A549 (cell line): ENCODE measurements at regions not wholly inside any gene's neighbourhood (a gene's known extent, or its start where the extent isn't known, plus 50 kb on each side); places are given as distances from the start of the nearest gene placed in this dataset.

ENCODE experiments used
- ATAC-seq, 2 experiments: fragments of 200-7000 bp in 1 of 2; fragments of >200 bp in 1 of 2; cut with Nextera tagmentation in 1 of 2; cut with Tn5 transposase in 1 of 2; 3 replicates each; pipeline versions ENCODE4 v1.8.0 to v1.9.1; 2018 to 2020; ENCODE audit warnings: mild to moderate bottlenecking in 1 of 2, moderate library complexity in 1 of 2
- CTCF ChIA-PET: fragments of 300-600 bp; sonication (Branson Sonifier 250); formaldehyde crosslinking; extraction: SDS; loops from one replicate; lab custom pipeline; 2021; ENCODE audit warnings: antibody characterized with exemption, inconsistent platforms; lab: Yijun Ruan, JAX
- POLR2A ChIA-PET: fragments of 350-600 bp; formaldehyde crosslinking; extraction: SDS; loops from one replicate; lab custom pipeline; 2021; ENCODE audit warnings: antibody characterized with exemption, inconsistent platforms; lab: Yijun Ruan, JAX
- DNase-seq, 2 experiments: peaks; one replicate each; pipeline versions ENCODE4 v3.0.0 to v3.0.0-alpha.2; 2011 to 2016; ENCODE audit warnings: low read depth in 1 of 2, low spot score in 1 of 2
- FAIRE-seq: peaks from 2 replicates; lab custom pipeline; 2011; peaks lifted over from hg19 to GRCh38; lab: Jason Lieb, UNC
- H3K27ac ChIP-seq, 2 experiments: fragments of >200 bp; sonication (Bioruptor Twin); formaldehyde crosslinking; 3 replicates each; pipeline ENCODE4 v1.5.1; 2016 to 2017
- H3K4me1 ChIP-seq: fragments of >200 bp; sonication (Bioruptor Twin); formaldehyde crosslinking; 3 replicates; pipeline ENCODE4 v1.6.1; 2016
- H3K4me2 ChIP-seq: fragments of >200 bp; sonication (Bioruptor Twin); formaldehyde crosslinking; 3 replicates; pipeline ENCODE4 v1.6.1; 2016
- H3K4me3 ChIP-seq: fragments of >200 bp; sonication (Bioruptor Twin); formaldehyde crosslinking; 3 replicates; pipeline ENCODE4 v1.5.1; 2016
- H3K9me3 ChIP-seq: fragments of >200 bp; sonication (Bioruptor Twin); formaldehyde crosslinking; 3 replicates; pipeline ENCODE4 v1.6.1; 2016
- CBX8 ChIP-seq: fragments of 200-600 bp; sonication (generic); IDR thresholded peaks from 2 replicates; pipeline ENCODE4 v1.6.1; 2016
- CEBPB ChIP-seq, 2 experiments: fragments of >200 bp in 1 of 2; sonication (Bioruptor Twin) in 1 of 2; formaldehyde crosslinking in 1 of 2; IDR thresholded peaks; 2 replicates each; pipeline ENCODE4 v1.6.1; 2012 to 2016
- ELK1 ChIP-seq: fragments of 150-350 bp; IDR thresholded peaks from 2 replicates; pipeline ENCODE4 v1.6.1; 2014; ENCODE audit warnings: low read depth, mild to moderate bottlenecking, low read length
- FOSL2 ChIP-seq, 2 experiments: fragments of 450-650 bp in 1 of 2; fragments of >200 bp in 1 of 2; sonication (Bioruptor Twin) in 1 of 2; formaldehyde crosslinking; IDR thresholded peaks; 2 replicates each; pipeline versions ENCODE4 v1.5.0 to v1.6.1; 2016 to 2020; ENCODE audit warnings: mild to moderate bottlenecking in 1 of 2, moderate library complexity in 1 of 2
- HOXB5 ChIP-seq: fragments of 250-450 bp; sonication (Bioruptor Pico); IDR thresholded peaks from 2 replicates; pipeline ENCODE4 v1.5.0; 2020; ENCODE audit warnings: mild to moderate bottlenecking, moderate library complexity
- JUNB ChIP-seq: fragments of >200 bp; sonication (Bioruptor Twin); formaldehyde crosslinking; IDR thresholded peaks from 2 replicates; pipeline ENCODE4 v1.6.1; 2016
- MAFK ChIP-seq: fragments of 450-650 bp; IDR thresholded peaks from 2 replicates; pipeline ENCODE4 v1.6.1; 2014; ENCODE audit not compliant: partially characterized antibody
- MYC ChIP-seq: IDR thresholded peaks from 2 replicates; pipeline ENCODE4 v1.6.1; 2012; ENCODE audit warnings: mild to moderate bottlenecking, inconsistent platforms, low read length, improper control_type of control experiment, borderline replicate concordance
- NPAS2 ChIP-seq: fragments of 250-450 bp; sonication (Bioruptor Pico); IDR thresholded peaks from 2 replicates; pipeline ENCODE4 v1.8.0; 2022; ENCODE audit warnings: mild to moderate bottlenecking, moderate library complexity, borderline replicate concordance
- USF2 ChIP-seq: fragments of 450-650 bp; IDR thresholded peaks from 2 replicates; pipeline ENCODE4 v1.6.1; 2014; ENCODE audit warnings: antibody characterized with exemption
- ZSCAN20 ChIP-seq: fragments of 250-450 bp; sonication (Bioruptor Pico); IDR thresholded peaks from 2 replicates; pipeline ENCODE4 v1.8.0; 2022; ENCODE audit warnings: mild to moderate bottlenecking, moderate library complexity
- WGBS: methylation state at CpG from one replicate; pipeline ENCODE4 v1.1.6; 2017; ENCODE audit errors: missing lambda C conversion rate; 5-methylcytosine and 5-hydroxymethylcytosine counted together
- small RNA-seq, 6 experiments: library from RNA; depleted of rRNA; stranded (forward); fragments of <200 nt; gene quantifications; one replicate each; pipeline ENCODE3, GENCODE V24; 2012

- CTCF ChIA-PET, result no interaction called here
- POLR2A ChIA-PET, result no interaction called here
- WGBS, result 4% methylated on average over 2 of the region's 2 CpGs
- Histone ChIP-seq H3K4me3 (no peak overlapping the region), H3K9me3 (no peaks in the 10 kb centered on the region), H3K4me1 (peaks cover 9% of the 10 kb centered on the region; the same call in 1 of the 3 replicates), H3K4me2 (no peak overlapping the region), H3K27ac (no peak overlapping the region)
- no peak for ATAC-seq
- no peak for FAIRE-seq
- DNase-seq, result no peak
- TF ChIP-seq ELK1 (no peak), MAFK (peak; percentile 8), FOSL2 (IDR thresholded peaks at IDR 0.05) (no peak), FOSL2 (CRISPR knock-in tag; IDR thresholded peaks at IDR 0.05) (0 out of 2 replicates have a peak, but pooled peaks have one; percentile 3), HOXB5 (CRISPR knock-in tag) (no peak), ZSCAN20 (CRISPR knock-in tag) (no peak), MYC (no peak)
Measured at GRCh38 chr1:233554037-233554436, 59.9 kb upstream of the KCNK1 start.

- H3K4me2 ChIP-seq, result no peak overlapping the region
- peaks cover 39% of the 10 kb centered on the region; the same call in 1 of the 3 replicates for H3K9me3 ChIP-seq
- ChIA-PET POLR2A (no interaction called here), CTCF (interaction anchor here (0.6 kb wide), 1 partner anchor 146 kb away, joined by 3 read pairs; no protein-coding TSS in a partner anchor)
- ATAC-seq (no peak), DNase-seq (no peak), FAIRE-seq (no peak)
- no peak overlapping the region for H3K4me3 ChIP-seq
- H3K27ac ChIP-seq, result no peak overlapping the region
- TF ChIP-seq JUNB (no peak), NPAS2 (CRISPR knock-in tag) (no peak), CEBPB (IDR thresholded peaks at IDR 0.05) (no peak), CBX8 (no peak), MAFK (peak; percentile 13), USF2 (no peak)
- H3K4me1 ChIP-seq, result no peaks in the 10 kb centered on the region
Measured at GRCh38 chr1:233561708-233562426, 52.0 kb upstream of the KCNK1 start.

Small RNAs in the stretch of these regions (small RNA-seq; reads per million reads assigned to genes)
- gene RNU4-77P, result 0 reads per million in 6 experiments
